ENCODE measurements at regions not wholly inside any gene's neighbourhood (a gene's known extent, or its start where the extent isn't known, plus 50 kb on each side); places are given as distances from the start of the nearest gene placed in this dataset.

GRCh38 chr5:8870349-8870958 lies 675.4 kb downstream of the SEMA5A start:
- H3K18ac ChIP-seq (ENCODE audit: extremely low read depth, low read length), result no peak overlapping the region
- H3K4me2 ChIP-seq (ENCODE audit: insufficient read depth in 1 of 2, low read depth in 2 of 2, low read length in 2 of 2), result no peak overlapping the region
- H4K91ac ChIP-seq (replicated peaks; ENCODE audit: insufficient read length, low read length), result no peak overlapping the region
- H3K4me3 ChIP-seq (ENCODE audit: extremely low read depth in 1 of 4, insufficient read depth in 2 of 4, low read depth in 3 of 4, low read length in 4 of 4), result no peak overlapping the region
- no peaks in the 10 kb centered on the region for H3K79me1 ChIP-seq (ENCODE audit: low read depth, low read length)
- H3K4me1 ChIP-seq (replicated peaks in 1 of 4; ENCODE audit: control insufficient read depth in 3 of 4, insufficient read depth in 4 of 4, low read length in 3 of 4), result peaks cover 0 to 11% (median 2%) of the 10 kb centered on the region in 4 experiments; a peak in 4 of 7 replicates
- CTCF ChIA-PET (ENCODE audit: partially characterized antibody), result interaction anchor here (1.4 kb wide), 1 partner anchor 38 kb away, joined by 4 read pairs; no protein-coding TSS in a partner anchor
- FAIRE-seq (no peak), DNase-seq (ENCODE audit: low read depth in 1 of 2, low spot score in 2 of 2) (no peak)
- no peaks in the 10 kb centered on the region for H4K20me1 ChIP-seq (replicated peaks in 1 of 2; ENCODE audit: control insufficient read depth in 1 of 2, insufficient read depth in 2 of 2, low read length in 2 of 2)
- no peak overlapping the region for H3K56ac ChIP-seq (replicated peaks; ENCODE audit: insufficient read length, low read depth, low read length)
- H3K23ac ChIP-seq (ENCODE audit: insufficient read length), result no peak overlapping the region
- H3K23me2 ChIP-seq (ENCODE audit: low read depth, low read length), result no peaks in the 10 kb centered on the region
- no peak overlapping the region for H2BK15ac ChIP-seq (ENCODE audit: low read length)
- H3K36me3 ChIP-seq (ENCODE audit: control insufficient read depth in 2 of 4, insufficient read depth in 4 of 4, low read length in 3 of 4), result peaks cover 0 to 3% (median 0%) of the 10 kb centered on the region in 4 experiments; a peak in 1 of 8 replicates
- H3K9me3 ChIP-seq (ENCODE audit: insufficient read depth in 2 of 2, low read depth in 1 of 2, low read length in 1 of 2), result no peaks in the 10 kb centered on the region
- H2BK5ac ChIP-seq (ENCODE audit: low read depth, low read length), result no peak overlapping the region
- H2BK20ac ChIP-seq (ENCODE audit: low read length), result no peak overlapping the region
- H2BK12ac ChIP-seq (ENCODE audit: low read depth, low read length), result no peak overlapping the region
- no peak overlapping the region; the same call in 1 of the 2 replicates for H4K8ac ChIP-seq (ENCODE audit: extremely low read depth, insufficient read depth, low read length)
- H2BK120ac ChIP-seq (replicated peaks; ENCODE audit: low read depth, low read length), result no peak overlapping the region
- H3K27ac ChIP-seq (ENCODE audit: low read depth, low read length), result no peak overlapping the region
- WGBS, 2 experiments (ENCODE audit: extremely low coverage in 1 of 2, insufficient coverage in 1 of 2, insufficient read length in 1 of 2, insufficient replicate concordance in 2 of 2, low coverage in 1 of 2, low lambda C conversion rate in 2 of 2, missing lambda C conversion rate in 1 of 2), result 87% methylated on average over 11 of the region's 20 CpGs; no CpG with 5 or more reads in 1 of the 2 experiments
- H3K79me2 ChIP-seq (ENCODE audit: control insufficient read depth in 1 of 2, insufficient read depth in 2 of 2, low read length in 2 of 2), result no peaks in the 10 kb centered on the region
- H3K9ac ChIP-seq (replicated peaks in 1 of 4; ENCODE audit: extremely low read depth in 1 of 4, low read depth in 3 of 4, low read length in 3 of 4), result no peak overlapping the region
- no peak overlapping the region for H2AFZ ChIP-seq (ENCODE audit: low read length)
- POLR2A ChIA-PET (ENCODE audit: partially characterized antibody), result no interaction called here
- no peak overlapping the region for H3K14ac ChIP-seq (ENCODE audit: insufficient read length)
- no peaks in the 10 kb centered on the region for H3K27me3 ChIP-seq (replicated peaks in 1 of 4; ENCODE audit: control insufficient read depth in 3 of 4, extremely low read depth in 1 of 4, insufficient read depth in 3 of 4, low read length in 3 of 4)
- no peak overlapping the region for H2AK5ac ChIP-seq (ENCODE audit: low read depth, low read length)
- H3K4ac ChIP-seq (replicated peaks; ENCODE audit: insufficient read length, low read depth, low read length), result no peak overlapping the region
- no peak overlapping the region for H4K5ac ChIP-seq (ENCODE audit: insufficient read length, low read depth, low read length)
- TF ChIP-seq RNF2 (IDR thresholded peaks at IDR 0.05; ENCODE audit: borderline replicate concordance, low read depth, low read length, missing control alignments, poor library complexity, severe bottlenecking) (no peak), HDAC6 (IDR thresholded peaks at IDR 0.05; ENCODE audit: low read depth, low read length) (no peak), KDM4A (IDR thresholded peaks at IDR 0.05; ENCODE audit: low read depth, low read length, severe bottlenecking) (no peak), EP300 (IDR thresholded peaks at IDR 0.05; ENCODE audit: borderline replicate concordance in 1 of 2, low read depth in 2 of 2, low read length in 2 of 2) (no peak), ZNF274 (IDR thresholded peaks at IDR 0.05; ENCODE audit: borderline replicate concordance, extremely low read depth, low read length) (no peak), MAFK (IDR thresholded peaks at IDR 0.05; ENCODE audit: low read depth, low read length) (no peak)

Data from H1 (cell line).